ENCODE measurements at regions not wholly inside any gene's neighbourhood (a gene's known extent, or its start where the extent isn't known, plus 50 kb on each side); places are given as distances from the start of the nearest gene placed in this dataset.

DNA sequence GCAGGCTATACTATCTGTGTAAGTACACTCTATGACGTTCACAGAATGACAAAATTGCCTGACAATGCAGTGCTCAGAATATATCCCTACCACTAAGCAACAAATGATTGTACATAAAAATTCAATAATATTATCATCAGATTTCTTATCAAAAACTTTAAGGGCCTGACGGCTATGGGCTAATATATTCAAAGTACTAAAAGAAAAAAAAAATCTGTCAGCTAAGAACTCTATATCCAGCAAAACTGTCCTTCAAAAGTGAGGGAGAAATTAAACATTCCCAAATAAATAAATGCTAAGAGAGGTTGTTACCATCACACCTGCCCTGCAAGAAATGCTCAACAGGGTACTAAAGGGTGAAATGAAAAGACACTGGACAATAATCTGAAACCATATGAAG, 127.3 kb downstream of the TM2D1 start:
- H3K4me3 ChIP-seq: no peak overlapping the region
- no peak for DNase-seq
- intact Hi-C loops (cut with DNase I): no loop called here
- no peak for TF ChIP-seq EP300 (IDR thresholded peaks at IDR 0.05)
- TF ChIP-seq POLR2A (IDR thresholded peaks at IDR 0.05): no peak
- TF ChIP-seq, protein P1, sequence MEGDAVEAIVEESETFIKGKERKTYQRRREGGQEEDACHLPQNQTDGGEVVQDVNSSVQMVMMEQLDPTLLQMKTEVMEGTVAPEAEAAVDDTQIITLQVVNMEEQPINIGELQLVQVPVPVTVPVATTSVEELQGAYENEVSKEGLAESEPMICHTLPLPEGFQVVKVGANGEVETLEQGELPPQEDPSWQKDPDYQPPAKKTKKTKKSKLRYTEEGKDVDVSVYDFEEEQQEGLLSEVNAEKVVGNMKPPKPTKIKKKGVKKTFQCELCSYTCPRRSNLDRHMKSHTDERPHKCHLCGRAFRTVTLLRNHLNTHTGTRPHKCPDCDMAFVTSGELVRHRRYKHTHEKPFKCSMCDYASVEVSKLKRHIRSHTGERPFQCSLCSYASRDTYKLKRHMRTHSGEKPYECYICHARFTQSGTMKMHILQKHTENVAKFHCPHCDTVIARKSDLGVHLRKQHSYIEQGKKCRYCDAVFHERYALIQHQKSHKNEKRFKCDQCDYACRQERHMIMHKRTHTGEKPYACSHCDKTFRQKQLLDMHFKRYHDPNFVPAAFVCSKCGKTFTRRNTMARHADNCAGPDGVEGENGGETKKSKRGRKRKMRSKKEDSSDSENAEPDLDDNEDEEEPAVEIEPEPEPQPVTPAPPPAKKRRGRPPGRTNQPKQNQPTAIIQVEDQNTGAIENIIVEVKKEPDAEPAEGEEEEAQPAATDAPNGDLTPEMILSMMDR (IDR thresholded peaks at IDR 0.05): no peak
- TF ChIP-seq POLR2AphosphoS5 (IDR thresholded peaks at IDR 0.05): no peak
- H3K36me3 ChIP-seq: no peaks in the 10 kb centered on the region
- 94 to 97% methylated on average over 2 of the region's 2 CpGs for WGBS, 2 donors
- H3K4me1 ChIP-seq: no peaks in the 10 kb centered on the region
- H3K27ac ChIP-seq: no peak overlapping the region
- H3K27me3 ChIP-seq: no peaks in the 10 kb centered on the region
- H3K9me3 ChIP-seq: peaks cover 0 to 3% (median 0%) of the 10 kb centered on the region in 4 donors

DNA sequence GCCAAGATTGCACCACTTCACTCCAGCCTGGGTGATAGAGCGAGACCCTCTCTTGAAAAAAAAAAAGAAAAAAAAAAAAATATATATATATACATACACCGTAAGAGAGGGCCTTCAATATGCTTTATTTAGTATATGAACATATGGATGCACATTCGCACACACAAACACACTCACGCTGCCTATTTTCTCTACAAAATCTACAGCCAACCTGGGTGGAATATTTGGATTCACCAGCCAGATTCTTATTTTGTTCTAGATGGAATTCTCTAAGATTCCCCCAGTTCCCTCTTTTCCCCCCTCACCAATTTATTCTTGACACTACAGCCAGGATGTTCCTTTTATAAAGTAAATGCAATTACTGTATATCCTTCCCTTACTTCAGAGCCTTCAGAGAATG, 131.6 kb downstream of the TM2D1 start:
- 97 to 99% methylated on average over 4 of the region's 4 CpGs for WGBS, 2 donors
- no peaks in the 10 kb centered on the region for H3K27me3 ChIP-seq
- no peak overlapping the region for H3K4me3 ChIP-seq
- intact Hi-C loops (cut with DNase I): loop anchor here (5.0 kb wide), 1 partner anchor 264 kb away; no protein-coding TSS in a partner anchor
- DNase-seq: no peak
- no peak overlapping the region for H3K27ac ChIP-seq
- H3K9me3 ChIP-seq: peaks cover 0 to 3% (median 0%) of the 10 kb centered on the region in 4 donors
- H3K36me3 ChIP-seq: no peaks in the 10 kb centered on the region
- H3K4me1 ChIP-seq: no peaks in the 10 kb centered on the region
- TF ChIP-seq EP300 (IDR thresholded peaks at IDR 0.05): no peak
- TF ChIP-seq, protein P1 (IDR thresholded peaks at IDR 0.05): no peak
- no peak for TF ChIP-seq POLR2AphosphoS5 (IDR thresholded peaks at IDR 0.05)
- TF ChIP-seq POLR2A (IDR thresholded peaks at IDR 0.05): no peak

DNA sequence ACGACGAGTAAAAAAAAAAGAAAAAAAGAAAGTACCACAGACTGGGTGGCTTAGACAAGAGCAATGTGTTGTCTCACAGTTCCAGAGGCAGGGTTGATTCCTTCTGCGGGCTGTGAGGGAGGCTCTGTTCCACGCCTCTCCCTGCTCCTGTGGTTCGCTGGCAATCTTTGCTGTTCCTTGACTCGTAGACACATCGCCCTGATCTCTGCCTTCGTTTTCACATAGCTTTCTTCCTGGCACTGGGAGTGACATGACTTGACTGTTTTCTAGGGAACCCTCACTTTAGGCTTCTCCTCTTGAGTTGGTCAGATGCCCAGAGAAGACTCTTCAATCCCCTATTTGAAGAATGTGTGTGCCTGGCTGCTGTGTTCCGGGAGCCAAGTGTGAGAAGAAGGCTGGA, 133.6 kb downstream of the TM2D1 start:
- H3K4me3 ChIP-seq: peak overlapping the region in 2 of 4 donors; percentile 11 to 21

DNA sequence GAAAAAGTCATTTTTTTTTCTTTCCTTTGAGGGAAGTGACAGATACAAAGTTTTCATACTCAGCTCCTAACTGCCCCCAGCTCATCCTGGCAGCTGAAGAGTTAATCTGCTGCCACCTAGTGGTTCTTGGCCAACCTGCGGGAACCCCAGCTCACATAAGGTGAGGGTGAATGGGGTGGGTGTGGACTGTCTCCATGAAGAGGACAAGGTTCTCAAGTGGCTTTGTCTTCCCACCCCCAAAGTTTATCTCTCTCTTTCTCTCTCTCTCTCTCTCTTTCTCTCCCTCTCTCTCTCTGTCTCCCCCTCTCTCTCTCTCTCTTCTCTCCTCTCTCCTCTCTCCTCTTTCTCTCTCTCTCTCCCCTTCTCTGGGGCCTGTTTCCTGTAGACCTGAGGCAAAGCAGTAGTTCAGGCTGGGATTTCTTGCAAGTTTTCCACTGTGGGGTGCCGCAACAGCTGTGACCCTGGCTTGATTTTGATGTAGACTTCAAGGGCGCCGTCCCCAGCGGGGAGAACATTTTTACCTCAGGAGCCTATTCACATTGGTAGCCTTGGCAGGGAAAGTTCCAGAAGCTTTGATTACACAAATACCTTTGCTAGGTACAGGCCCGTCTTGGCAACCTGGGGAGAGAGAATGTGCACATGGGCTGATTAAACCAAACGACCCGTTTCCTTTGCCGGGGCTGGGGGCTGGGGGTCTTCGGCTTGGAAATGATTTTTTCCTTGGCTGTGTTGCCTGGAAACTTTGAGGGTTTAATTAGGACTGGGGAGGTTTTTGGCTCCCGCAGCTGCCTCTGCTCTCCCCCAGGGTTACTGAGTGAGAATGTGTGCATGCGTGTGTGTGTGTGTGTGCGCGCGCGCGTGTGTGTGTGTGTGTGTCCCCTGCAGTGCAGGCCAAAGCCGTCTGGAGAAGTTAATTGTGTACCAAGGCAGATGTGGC, 135.9 kb downstream of the TM2D1 start:
- no peak overlapping the region for H3K27ac ChIP-seq
- TF ChIP-seq POLR2A (IDR thresholded peaks at IDR 0.05) (no peak), POLR2AphosphoS5 (IDR thresholded peaks at IDR 0.05) (no peak)
- TF ChIP-seq, protein P1 (IDR thresholded peaks at IDR 0.05): peak in 3 of 4 experiments; percentile 11 to 29 (median 12)
- no peaks in the 10 kb centered on the region for H3K36me3 ChIP-seq
- no peak overlapping the region for H3K4me3 ChIP-seq
- 74% methylated on average over 18 of the region's 18 CpGs for WGBS, 2 donors
- DNase-seq: no peak
- intact Hi-C loops (cut with DNase I): no loop called here
- no peaks in the 10 kb centered on the region for H3K27me3 ChIP-seq
- no peaks in the 10 kb centered on the region for H3K4me1 ChIP-seq
- H3K9me3 ChIP-seq: no peaks in the 10 kb centered on the region

More for the DNA sequence above, 133.6 kb downstream of the TM2D1 start:
- no peaks in the 10 kb centered on the region for H3K9me3 ChIP-seq
- TF ChIP-seq POLR2AphosphoS5 (IDR thresholded peaks at IDR 0.05): peak in 1 of 4 donors; percentile 12
- no peak for TF ChIP-seq POLR2A (IDR thresholded peaks at IDR 0.05)
- intact Hi-C loops (cut with DNase I): loop anchor here (5.0 kb wide), 1 partner anchor 266 kb away; no protein-coding TSS in a partner anchor
- H3K27me3 ChIP-seq: no peaks in the 10 kb centered on the region
- DNase-seq: no peak
- no peaks in the 10 kb centered on the region for H3K36me3 ChIP-seq
- 80 to 84% methylated on average over 9 of the region's 9 CpGs for WGBS, 2 donors
- no peaks in the 10 kb centered on the region for H3K4me1 ChIP-seq
- peak overlapping the region in 3 of 4 donors; percentile 37 to 52 (median 50) for H3K27ac ChIP-seq

DNA sequence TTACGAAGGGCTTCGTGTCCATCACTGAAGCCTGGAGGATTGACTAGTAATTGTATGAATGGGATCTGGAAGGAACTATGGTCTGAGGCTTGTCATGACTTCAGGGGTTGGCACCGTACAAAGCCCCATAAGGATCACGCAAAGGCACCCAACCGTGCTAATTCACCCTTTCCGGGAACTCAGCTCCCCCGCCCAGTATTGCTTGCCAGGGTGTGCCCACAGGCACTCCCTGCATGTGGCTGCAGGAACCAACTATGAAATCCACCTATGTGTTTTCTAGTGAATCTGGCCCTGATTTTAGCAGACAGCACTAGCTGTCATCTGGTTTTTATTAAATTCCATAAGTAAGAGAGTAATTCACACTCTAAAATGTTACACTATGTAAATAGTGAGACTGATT, 139.2 kb downstream of the TM2D1 start:
- 38 to 77% methylated on average over 7 of the region's 7 CpGs for WGBS, 2 donors
- Histone ChIP-seq H3K4me1 (no peaks in the 10 kb centered on the region), H3K27ac (no peak overlapping the region), H3K36me3 (no peaks in the 10 kb centered on the region), H3K27me3 (no peaks in the 10 kb centered on the region), H3K4me3 (no peak overlapping the region), H3K9me3 (no peaks in the 10 kb centered on the region)
- no peak for DNase-seq
- intact Hi-C loops (cut with DNase I): no loop called here
- TF ChIP-seq POLR2A (IDR thresholded peaks at IDR 0.05) (no peak), POLR2AphosphoS5 (IDR thresholded peaks at IDR 0.05) (no peak), EP300 (IDR thresholded peaks at IDR 0.05) (no peak)
- TF ChIP-seq, protein P1 (IDR thresholded peaks at IDR 0.05): no peak

Data from sigmoid colon (tissue), 6 donors.